Nephron progenitor cell (in vitro differentiated cells): ENCODE measurements at regions not wholly inside any gene's neighbourhood (a gene's known extent, or its start where the extent isn't known, plus 50 kb on each side); places are given as distances from the start of the nearest gene placed in this dataset.

ENCODE experiments used
- DNase-seq: peaks from one replicate; pipeline ENCODE4 v3.0.0; 2021
- H3K27ac Mint-ChIP-seq: 2 replicates; pipeline ENCODE4 v1.8.0; 2021; ENCODE audit warnings: mild to moderate bottlenecking, moderate library complexity, mixed read lengths
- H3K27me3 Mint-ChIP-seq: 2 replicates; pipeline ENCODE4 v1.8.0; 2021; ENCODE audit warnings: mild to moderate bottlenecking, low read depth, mixed read lengths; ENCODE audit not compliant: poor library complexity
- H3K36me3 Mint-ChIP-seq: 2 replicates; pipeline ENCODE4 v1.8.0; 2021; ENCODE audit warnings: low read depth, mixed read lengths
- H3K4me1 Mint-ChIP-seq: 2 replicates; pipeline ENCODE4 v1.8.0; 2021; ENCODE audit warnings: mixed read lengths
- H3K4me3 Mint-ChIP-seq: 2 replicates; pipeline ENCODE4 v1.8.0; 2021; ENCODE audit warnings: mild to moderate bottlenecking, moderate library complexity, mixed read lengths
- H3K9me3 Mint-ChIP-seq: 2 replicates; pipeline ENCODE4 v1.8.0; 2021; ENCODE audit warnings: mild to moderate bottlenecking, moderate library complexity, mixed read lengths
- CTCF ChIP-seq: fragments of 200-600 bp; sonication (generic); IDR thresholded peaks from 2 replicates; pipeline ENCODE4 v1.5.0; 2021; ENCODE audit warnings: antibody characterized with exemption

- H3K9me3 Mint-ChIP-seq = peaks cover 52% of the 10 kb centered on the region
- peaks cover 4% of the 10 kb centered on the region for H3K27me3 Mint-ChIP-seq
- DNase-seq = no peak
- H3K4me3 Mint-ChIP-seq = no peak overlapping the region
- no peaks in the 10 kb centered on the region for H3K36me3 Mint-ChIP-seq
- H3K4me1 Mint-ChIP-seq = no peaks in the 10 kb centered on the region
- no peak overlapping the region for H3K27ac Mint-ChIP-seq
- no peak for TF ChIP-seq CTCF
Observed at GRCh38 chr5:163821142-163821541, 315.7 kb downstream of the MAT2B start.

- Mint-ChIP-seq H3K9me3 (peaks cover 39% of the 10 kb centered on the region), H3K27me3 (peaks cover 4% of the 10 kb centered on the region), H3K36me3 (no peaks in the 10 kb centered on the region), H3K27ac (no peak overlapping the region), H3K4me1 (no peaks in the 10 kb centered on the region), H3K4me3 (no peak overlapping the region)
- no peak for TF ChIP-seq CTCF
- DNase-seq = no peak
Observed at GRCh38 chr5:163822548-163822947, 317.1 kb downstream of the MAT2B start.

GRCh38 chr5:163825661-163826060 is 320.2 kb downstream of the MAT2B start:
- H3K4me1 Mint-ChIP-seq = no peaks in the 10 kb centered on the region
- peaks cover 12% of the 10 kb centered on the region for H3K9me3 Mint-ChIP-seq
- peaks cover 4% of the 10 kb centered on the region for H3K27me3 Mint-ChIP-seq

GRCh38 chr5:163826201-163826600 is 320.8 kb downstream of the MAT2B start:
- TF ChIP-seq CTCF = no peak
- Mint-ChIP-seq H3K9me3 (peaks cover 6% of the 10 kb centered on the region), H3K4me3 (no peak overlapping the region), H3K4me1 (no peaks in the 10 kb centered on the region), H3K27ac (no peak overlapping the region), H3K36me3 (no peaks in the 10 kb centered on the region), H3K27me3 (peaks cover 4% of the 10 kb centered on the region)
- DNase-seq = no peak

More at GRCh38 chr5:163825661-163826060, 320.2 kb downstream of the MAT2B start:
- no peak overlapping the region for H3K27ac Mint-ChIP-seq
- no peak overlapping the region for H3K4me3 Mint-ChIP-seq
- TF ChIP-seq CTCF = no peak
- no peaks in the 10 kb centered on the region for H3K36me3 Mint-ChIP-seq
- no peak for DNase-seq

GRCh38 chr5:163832155-163832554 is 326.7 kb downstream of the MAT2B start:
- no peak for DNase-seq
- Mint-ChIP-seq H3K4me3 (no peak overlapping the region), H3K27ac (no peak overlapping the region), H3K9me3 (no peaks in the 10 kb centered on the region), H3K27me3 (no peaks in the 10 kb centered on the region), H3K36me3 (no peaks in the 10 kb centered on the region), H3K4me1 (no peaks in the 10 kb centered on the region)
- TF ChIP-seq CTCF = no peak

GRCh38 chr5:163838738-163839137 is 333.3 kb downstream of the MAT2B start:
- Mint-ChIP-seq H3K27me3 (no peaks in the 10 kb centered on the region), H3K4me1 (no peaks in the 10 kb centered on the region), H3K27ac (no peak overlapping the region), H3K36me3 (no peaks in the 10 kb centered on the region), H3K9me3 (no peaks in the 10 kb centered on the region), H3K4me3 (no peak overlapping the region)
- no peak for TF ChIP-seq CTCF
- no peak for DNase-seq
